ENCODE measurements at regions not wholly inside any gene's neighbourhood (a gene's known extent, or its start where the extent isn't known, plus 50 kb on each side); places are given as distances from the start of the nearest gene placed in this dataset.

DNA sequence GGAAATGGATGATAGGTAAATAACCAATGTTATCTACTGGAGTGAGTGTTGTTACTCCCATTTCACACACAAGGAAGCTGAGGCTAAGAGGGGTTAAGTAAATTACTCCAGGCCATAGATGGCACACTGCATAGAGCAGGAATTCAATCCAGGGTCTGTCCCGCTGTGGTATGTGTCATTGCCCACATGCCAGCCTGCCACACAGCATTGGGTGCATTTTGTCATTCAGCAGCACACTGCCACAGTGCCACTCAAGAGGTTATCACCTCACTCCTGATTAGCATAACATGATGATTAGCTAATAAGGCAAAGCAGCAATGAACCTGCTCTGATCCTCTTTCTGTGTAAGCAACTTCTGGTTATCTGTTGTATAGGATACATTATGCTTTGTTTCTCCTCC is 157.4 kb upstream of the CTNNB1 start:
- no peak for DNase-seq

DNA sequence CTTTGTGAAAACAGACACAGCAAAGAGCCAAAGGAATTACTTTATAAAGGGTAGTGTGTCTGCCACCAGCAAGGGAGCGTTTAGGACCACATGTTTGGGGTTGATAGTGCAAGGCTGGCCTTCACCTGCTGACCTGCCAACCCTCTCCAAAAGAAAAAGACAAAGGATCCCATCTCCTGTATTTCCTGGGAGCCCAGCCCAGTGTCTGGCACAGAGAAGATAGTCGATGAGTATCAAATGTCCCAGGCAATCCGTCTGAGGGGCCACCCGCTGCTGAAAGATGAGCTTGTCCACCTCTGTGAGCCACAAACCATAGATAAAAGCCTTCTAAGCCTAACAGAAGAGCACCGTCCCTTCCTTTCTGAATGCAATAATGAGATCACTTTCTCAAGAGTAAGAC is 154.8 kb upstream of the CTNNB1 start:
- DNase-seq: no peak

DNA sequence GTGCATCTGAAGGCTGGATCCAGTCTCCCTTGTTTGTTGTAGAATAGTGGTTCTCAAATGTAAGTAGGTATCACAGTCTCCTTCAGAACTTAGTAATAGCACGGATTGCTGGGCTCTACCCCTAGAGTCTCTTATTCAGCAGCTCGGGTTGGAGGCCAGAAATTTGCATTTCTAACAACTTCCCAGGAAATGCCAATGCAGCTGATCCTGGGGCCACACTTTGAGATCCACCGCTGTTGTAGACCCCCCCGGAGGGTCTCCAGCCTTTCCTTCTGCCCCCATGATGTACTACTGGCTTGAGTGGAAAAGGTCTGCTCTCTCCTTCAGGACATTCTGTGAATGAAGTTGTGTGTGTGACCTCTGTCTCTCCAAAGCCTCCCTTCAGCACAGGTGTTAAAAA is 153.8 kb upstream of the CTNNB1 start:
- no peak for DNase-seq

DNA sequence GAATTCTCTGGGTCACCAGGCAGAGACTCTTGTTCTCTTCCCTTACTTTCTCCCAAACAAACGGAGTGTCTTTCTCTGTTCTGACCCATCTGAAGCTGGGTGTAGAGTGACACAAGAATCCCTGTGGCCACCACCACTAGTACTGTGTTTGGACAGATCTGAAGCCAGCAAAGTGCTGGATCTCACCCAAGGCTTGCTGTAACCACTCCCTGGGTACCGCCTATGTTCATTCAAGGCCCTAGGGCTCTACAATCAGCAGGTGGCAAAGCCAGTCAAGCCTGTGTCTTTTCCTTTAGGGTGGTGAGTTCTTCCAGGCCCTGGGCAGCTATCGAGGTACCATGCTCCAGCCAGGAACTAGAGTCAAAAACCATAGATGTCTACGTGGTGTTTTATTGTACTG is 149.2 kb upstream of the CTNNB1 start:
- DNase-seq: no peak

DNA sequence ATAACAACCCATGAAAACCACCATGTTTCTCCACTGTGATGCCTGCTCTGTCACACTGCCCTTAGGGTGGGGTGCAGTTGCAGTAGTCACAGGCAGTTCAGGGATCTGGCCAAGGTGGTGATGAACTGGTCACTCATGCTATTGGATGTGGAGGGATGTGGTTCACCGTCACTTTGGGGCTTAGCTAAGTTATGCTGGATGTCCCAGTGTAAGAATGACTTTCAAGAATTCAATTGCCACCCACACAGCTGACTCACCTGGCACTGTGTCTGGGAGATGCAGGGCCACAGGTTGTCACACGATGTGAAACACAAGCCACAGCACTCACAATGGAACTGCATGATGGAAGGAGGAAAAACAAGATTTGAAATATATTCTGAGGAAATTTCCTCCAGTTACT is 146.1 kb upstream of the CTNNB1 start:
- DNase-seq: no peak

DNA sequence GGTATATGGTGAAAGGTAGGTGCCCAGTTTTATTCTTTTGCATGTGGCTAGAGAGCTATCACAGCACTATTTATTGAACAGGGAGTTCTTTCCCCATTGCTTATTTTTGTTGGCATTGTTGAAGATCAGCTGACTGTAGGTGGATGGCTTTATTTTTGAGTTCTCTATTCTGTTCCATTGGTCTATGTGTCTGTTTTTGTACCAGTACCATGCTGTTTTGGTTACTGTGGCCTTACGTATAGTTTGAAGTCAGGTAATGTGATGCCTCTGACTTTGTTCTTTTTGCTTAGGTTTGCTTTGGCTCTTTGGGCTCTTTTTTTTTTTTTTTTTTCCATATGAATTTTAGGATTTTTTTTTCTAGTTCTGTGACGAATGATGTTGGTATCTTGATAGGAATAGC is 139.2 kb upstream of the CTNNB1 start:
- no peak for DNase-seq

DNA sequence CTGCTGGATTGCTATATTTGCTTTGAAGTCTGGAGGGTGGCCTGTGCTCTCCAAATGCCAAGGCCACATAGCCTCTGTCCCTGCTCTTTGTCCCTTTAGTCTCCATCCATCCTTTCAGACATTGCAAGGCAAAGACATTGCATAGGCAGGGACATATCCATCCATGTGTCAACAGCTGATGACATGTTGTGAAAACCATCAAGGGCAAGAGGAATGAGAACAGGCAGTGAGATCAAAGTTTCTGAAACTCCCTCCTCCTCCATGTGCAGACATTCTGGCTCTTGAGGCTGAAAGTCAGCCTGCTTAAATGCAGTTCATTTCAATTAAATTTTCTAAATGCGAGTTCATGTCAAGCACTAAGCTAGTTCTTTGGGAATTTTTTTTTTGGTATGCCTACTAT is 135.2 kb upstream of the CTNNB1 start:
- DNase-seq: no peak

DNA sequence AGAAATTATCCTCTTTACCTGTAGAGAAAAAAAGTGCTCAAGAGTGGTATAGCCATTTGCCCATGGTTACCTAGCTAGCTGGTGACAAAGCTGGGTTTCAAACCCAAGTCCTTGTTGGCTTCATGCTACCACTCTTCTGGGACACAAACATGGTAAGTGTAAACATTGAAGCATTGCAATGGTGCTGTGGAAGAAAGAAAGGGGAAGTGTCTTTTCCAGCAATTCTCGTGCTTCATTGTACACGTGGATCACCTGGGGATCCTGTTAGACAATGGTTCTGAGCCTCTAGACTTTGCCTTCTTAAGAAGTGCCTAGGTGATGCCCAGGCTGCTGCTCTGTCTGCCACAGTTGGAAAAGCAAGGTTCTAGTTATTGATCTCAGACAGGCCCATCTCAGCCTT is 134.8 kb upstream of the CTNNB1 start:
- DNase-seq: no peak

GRCh38 chr3:41065340-41065739 is 134.0 kb upstream of the CTNNB1 start:
- DNase-seq: no peak

- DNase-seq: no peak
These were observed 126.1 kb upstream of the CTNNB1 start for GRCh38 chr3:41073190-41073589.

DNA sequence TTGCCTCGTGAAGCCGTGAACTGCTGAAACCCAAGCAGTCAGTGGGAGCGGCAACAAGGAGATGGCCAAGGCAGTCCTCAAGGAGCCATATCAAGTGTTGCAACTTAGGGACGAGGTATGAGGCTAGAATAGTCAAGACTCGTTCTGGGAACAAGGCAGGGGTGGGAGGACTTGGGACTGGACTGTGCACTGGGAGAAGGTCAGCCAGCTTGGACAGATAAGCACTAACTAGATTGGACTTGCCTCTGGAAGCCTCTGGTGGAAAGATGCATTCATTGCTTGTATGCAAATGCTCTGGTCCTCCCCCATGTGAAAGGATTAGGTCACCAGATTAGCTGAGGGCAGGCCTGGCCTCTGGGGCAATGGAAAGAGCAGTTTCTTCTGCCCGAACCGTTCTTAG is 123.3 kb upstream of the CTNNB1 start:
- no peak for DNase-seq

GRCh38 chr3:41076399-41076798 is 122.9 kb upstream of the CTNNB1 start:
- no peak for DNase-seq

- DNase-seq: no peak
These were observed 119.2 kb upstream of the CTNNB1 start for GRCh38 chr3:41080141-41080540.

DNA sequence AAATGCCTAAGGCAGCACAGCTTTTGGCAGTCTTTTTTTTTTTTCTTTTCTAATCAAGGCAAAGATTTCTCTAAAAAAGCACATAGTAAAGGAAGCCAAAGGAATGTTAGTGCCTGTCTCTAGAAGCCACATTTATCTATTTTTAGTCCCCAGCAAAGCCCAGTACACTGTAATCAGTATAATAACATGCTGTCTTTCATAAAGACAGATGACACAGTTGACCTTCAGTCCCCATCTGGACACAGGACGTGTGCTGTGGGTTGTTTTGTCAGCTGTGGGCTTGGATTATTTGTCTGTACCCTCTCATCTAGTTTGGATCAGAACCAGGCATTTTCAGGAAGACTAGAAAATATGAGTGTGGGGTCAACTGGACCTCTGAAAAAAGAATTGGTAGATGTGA is 110.4 kb upstream of the CTNNB1 start:
- no peak for DNase-seq

DNA sequence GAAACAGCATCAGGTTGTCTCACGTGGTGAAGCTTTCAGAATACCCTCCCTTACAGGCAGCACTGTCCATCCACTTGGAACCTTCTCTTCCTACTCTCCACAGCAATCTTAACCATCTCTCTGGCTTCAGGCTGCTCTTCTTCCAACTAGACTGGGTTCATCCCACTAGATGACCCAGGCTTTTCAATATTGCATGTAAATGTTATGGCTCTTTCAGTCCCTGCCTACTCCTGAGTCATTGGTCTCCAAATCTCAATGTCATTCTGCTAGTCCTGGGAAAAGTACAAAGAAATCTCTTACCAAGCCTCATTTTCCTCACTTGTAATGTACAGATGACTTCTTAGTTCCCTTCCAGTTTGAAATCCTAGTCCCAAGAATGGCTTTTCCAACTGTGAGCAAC is 109.7 kb upstream of the CTNNB1 start:
- DNase-seq: no peak

DNA sequence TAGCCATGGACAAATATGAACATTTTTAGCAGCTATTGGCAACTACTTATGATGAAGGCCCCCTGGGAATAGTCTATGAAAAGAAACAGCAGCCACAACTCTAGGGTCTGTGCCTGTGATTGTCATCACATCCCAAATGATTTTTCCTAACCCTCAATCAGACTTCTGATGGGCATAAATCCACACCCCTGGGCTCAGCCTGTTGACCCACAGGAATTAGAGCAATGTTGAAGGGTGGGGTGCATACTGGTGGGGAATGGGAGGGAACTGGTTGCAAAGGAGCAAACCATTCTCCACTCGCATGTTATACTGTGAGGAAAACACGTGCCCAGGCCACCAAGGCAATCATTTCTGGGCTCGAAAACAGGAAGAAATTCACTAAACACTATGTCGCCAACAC is 106.5 kb upstream of the CTNNB1 start:
- DNase-seq: no peak

- DNase-seq: no peak
These were observed 105.8 kb upstream of the CTNNB1 start for GRCh38 chr3:41093476-41093875.

DNA sequence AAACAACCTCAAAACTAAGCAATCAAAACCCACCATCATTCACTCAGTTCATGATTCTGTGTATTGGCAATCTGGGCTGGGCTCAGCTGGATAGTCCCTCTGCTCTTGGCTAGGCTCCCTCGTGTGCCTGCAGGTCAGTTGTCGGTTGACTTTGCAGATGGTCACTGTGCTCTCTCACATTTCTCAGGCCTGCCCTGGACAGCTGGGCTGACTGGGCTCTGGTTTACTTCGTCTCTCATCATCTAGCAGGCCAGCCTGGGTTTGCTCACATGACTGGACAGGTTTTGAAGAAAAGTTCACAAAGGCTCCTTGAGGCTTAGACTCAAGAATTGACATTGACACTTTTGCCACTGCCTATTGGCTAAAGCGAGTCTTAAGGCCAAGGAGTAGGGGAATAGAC is 105.0 kb upstream of the CTNNB1 start:
- DNase-seq: no peak

GRCh38 chr3:41095702-41096101 is 103.6 kb upstream of the CTNNB1 start:
- no peak for DNase-seq

- no peak for DNase-seq
These were observed 101.3 kb upstream of the CTNNB1 start for GRCh38 chr3:41097896-41098496.

DNA sequence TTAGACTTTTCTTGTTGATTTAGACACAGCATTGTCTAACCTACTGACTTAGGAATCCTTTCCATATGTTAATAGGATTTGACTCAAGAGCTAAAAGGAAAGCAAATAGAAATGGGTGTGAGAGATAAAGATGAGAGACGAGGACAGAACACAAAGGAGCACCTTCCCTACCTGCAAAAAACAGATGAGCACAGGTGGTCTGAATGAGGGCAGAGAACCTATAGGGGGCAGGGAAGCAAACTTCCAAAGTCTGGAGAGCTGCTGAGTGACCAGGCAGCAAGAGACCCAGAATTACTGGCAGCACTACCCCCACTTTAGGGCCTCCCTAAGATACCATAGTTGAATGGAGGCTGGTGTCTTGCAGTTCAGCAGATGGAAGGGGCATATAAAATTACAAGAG is 98.1 kb upstream of the CTNNB1 start:
- no peak for DNase-seq

DNA sequence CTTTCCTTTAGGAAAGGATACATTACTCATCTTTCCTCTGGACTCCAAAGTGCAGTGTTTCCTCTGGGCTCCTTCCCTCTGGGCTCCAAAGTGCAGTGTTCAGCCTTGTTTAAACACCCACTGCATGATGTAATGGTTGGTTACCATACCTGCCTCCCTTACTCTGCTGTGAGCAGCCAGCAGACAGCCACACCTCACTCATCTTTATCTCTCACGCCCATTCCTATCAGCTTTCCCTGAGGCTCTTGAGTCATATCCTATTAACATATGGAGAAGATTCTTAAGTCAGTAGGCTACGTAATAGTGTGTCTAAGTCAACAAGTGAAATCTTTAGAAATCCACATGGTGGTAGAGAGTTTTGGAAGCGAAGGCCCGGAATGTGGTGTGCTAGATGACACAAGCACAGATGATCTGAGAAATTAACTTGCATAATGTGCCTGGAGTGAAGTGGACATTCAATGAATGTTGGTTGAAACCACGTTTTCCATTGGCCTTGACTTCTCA is 97.2 kb upstream of the CTNNB1 start:
- no peak for DNase-seq

- no peak for DNase-seq
These were observed 96.6 kb upstream of the CTNNB1 start for GRCh38 chr3:41102750-41103149.

- DNase-seq: no peak
These were observed 96.1 kb upstream of the CTNNB1 start for GRCh38 chr3:41103200-41103599.

DNA sequence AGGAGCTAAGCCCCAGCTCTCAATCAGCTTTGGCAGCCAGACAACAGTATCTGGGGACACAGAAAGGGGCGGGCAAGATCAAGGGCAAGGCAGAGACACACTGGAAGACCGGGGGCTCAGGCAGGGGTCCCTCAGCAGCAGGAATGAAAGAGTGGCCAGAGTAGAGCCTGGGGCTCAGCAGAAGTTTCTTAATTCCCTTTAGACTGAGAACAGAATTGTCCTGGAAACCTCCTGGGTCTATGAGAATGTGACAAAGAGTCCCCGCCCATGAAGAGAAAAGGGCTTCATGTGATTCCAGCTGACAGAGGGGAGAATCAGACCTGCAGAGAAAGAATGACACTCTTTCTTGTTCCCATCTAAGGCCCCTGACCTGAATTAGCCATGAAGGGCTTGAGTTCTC is 95.2 kb upstream of the CTNNB1 start:
- no peak for DNase-seq

Data from muscle of arm (tissue), 1 donor.